NT2/D1 (cell line): ENCODE measurements at regions not wholly inside any gene's neighbourhood (a gene's known extent, or its start where the extent isn't known, plus 50 kb on each side); places are given as distances from the start of the nearest gene placed in this dataset.

Experiments
- SUZ12 ChIP-seq: IDR thresholded peaks from 2 replicates; pipeline ENCODE4 v1.6.1; 2011; ENCODE audit not compliant: insufficient read length, insufficient read depth; ENCODE audit errors: extremely low read depth
- YY1 ChIP-seq: IDR thresholded peaks from 2 replicates; pipeline ENCODE4 v1.6.1; 2011; ENCODE audit not compliant: insufficient read length, insufficient read depth
- ZNF274 ChIP-seq: IDR thresholded peaks from 2 replicates; pipeline ENCODE4 v1.6.1; 2011; ENCODE audit warnings: mild to moderate bottlenecking, low read depth, low read length

GRCh38 chr7:70925411-70926115 is 206.4 kb upstream of the GALNT17 start:
- TF ChIP-seq YY1 (no peak), ZNF274 (no peak), SUZ12 (no peak)
